PC-9 (cell line): ENCODE measurements at regions not wholly inside any gene's neighbourhood (a gene's known extent, or its start where the extent isn't known, plus 50 kb on each side); places are given as distances from the start of the nearest gene placed in this dataset.

Experiments
- EZH2 ChIP-seq: fragments of 200-600 bp; sonication (generic); IDR thresholded peaks from 2 replicates; pipeline ENCODE4 v1.8.0; 2017; ENCODE audit warnings: antibody characterized with exemption, low read depth
- TF ChIP-seq, protein P1 (sequence below): fragments of 200-600 bp; sonication (generic); conservative IDR thresholded peaks from 2 replicates; pipeline ENCODE4 v1.6.1; 2017; ENCODE audit warnings: mixed run types, antibody characterized with exemption, mild to moderate bottlenecking, moderate library complexity

DNA sequence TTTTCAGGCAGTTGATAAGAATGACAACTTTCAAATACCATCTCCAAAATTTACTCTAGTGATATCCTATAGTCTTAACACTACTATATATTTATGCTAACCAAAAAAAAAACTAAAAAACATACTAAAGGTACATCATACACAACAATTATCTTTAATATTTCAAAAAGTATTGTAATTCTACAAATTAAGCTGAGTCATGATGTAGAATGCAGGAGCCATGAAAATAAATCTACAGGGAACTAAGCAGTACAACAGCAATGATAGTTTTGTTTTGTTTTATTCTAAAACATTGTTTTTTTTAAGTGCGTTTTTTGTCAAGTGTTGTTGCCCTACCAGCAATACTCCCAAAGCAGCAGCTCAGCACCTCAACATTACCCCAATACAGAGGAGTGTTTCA is 314.3 kb downstream of the FSIP2 start:
- TF ChIP-seq, protein P1, sequence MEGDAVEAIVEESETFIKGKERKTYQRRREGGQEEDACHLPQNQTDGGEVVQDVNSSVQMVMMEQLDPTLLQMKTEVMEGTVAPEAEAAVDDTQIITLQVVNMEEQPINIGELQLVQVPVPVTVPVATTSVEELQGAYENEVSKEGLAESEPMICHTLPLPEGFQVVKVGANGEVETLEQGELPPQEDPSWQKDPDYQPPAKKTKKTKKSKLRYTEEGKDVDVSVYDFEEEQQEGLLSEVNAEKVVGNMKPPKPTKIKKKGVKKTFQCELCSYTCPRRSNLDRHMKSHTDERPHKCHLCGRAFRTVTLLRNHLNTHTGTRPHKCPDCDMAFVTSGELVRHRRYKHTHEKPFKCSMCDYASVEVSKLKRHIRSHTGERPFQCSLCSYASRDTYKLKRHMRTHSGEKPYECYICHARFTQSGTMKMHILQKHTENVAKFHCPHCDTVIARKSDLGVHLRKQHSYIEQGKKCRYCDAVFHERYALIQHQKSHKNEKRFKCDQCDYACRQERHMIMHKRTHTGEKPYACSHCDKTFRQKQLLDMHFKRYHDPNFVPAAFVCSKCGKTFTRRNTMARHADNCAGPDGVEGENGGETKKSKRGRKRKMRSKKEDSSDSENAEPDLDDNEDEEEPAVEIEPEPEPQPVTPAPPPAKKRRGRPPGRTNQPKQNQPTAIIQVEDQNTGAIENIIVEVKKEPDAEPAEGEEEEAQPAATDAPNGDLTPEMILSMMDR = no peak
- no peak for TF ChIP-seq EZH2
